Loucy (cell line): ENCODE measurements at regions not wholly inside any gene's neighbourhood (a gene's known extent, or its start where the extent isn't known, plus 50 kb on each side); places are given as distances from the start of the nearest gene placed in this dataset.

ENCODE experiments used
- CTCF ChIP-seq: fragments of 200-600 bp; sonication (generic); conservative IDR thresholded peaks from 2 replicates; pipeline ENCODE4 v1.5.1; 2014; ENCODE audit warnings: mild to moderate bottlenecking, antibody characterized with exemption, low read length
- EZH2phosphoT487 ChIP-seq: fragments of 200-600 bp; IDR thresholded peaks from 2 replicates; pipeline ENCODE4 v1.6.1; 2018; ENCODE audit warnings: antibody characterized with exemption, mild to moderate bottlenecking, moderate library complexity, borderline replicate concordance

DNA sequence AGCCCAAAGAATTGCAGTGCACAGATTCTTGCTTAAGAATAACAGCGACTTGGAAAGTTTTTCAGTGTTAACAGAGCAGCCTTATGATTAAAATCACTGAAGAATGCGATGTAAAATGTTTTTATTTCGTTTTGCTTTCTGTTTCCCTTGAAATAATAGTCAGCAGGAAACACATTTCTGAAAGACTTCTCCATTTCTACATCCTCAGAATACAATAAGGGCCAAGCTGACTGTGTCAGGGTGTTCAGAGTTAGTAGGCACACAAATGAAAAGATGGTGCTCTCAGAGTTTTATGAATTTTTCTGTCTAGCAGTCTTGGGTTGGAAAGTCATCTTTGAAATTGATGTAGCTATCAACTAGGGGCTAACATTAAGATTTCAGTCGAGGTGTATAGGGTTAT is 582.9 kb upstream of the RBFOX1 start:
- no peak for TF ChIP-seq CTCF
- TF ChIP-seq EZH2phosphoT487, result no peak
